Neural progenitor cell (in vitro differentiated cells): ENCODE measurements at regions not wholly inside any gene's neighbourhood (a gene's known extent, or its start where the extent isn't known, plus 50 kb on each side); places are given as distances from the start of the nearest gene placed in this dataset.

Experiments used
- DNase-seq: peaks from one replicate; pipeline ENCODE4 v3.0.0-alpha.2; 2016; ENCODE audit warnings: low spot score
- H2AFZ ChIP-seq: fragments of 200-600 bp; sonication (generic); replicated peaks from 2 replicates; pipeline ENCODE4 v1.6.1; 2016; ENCODE audit warnings: antibody characterized with exemption
- H3F3A ChIP-seq: fragments of 200-600 bp; sonication (generic); 2 replicates; pipeline ENCODE4 v1.6.1; 2016; ENCODE audit warnings: antibody characterized with exemption, low read depth
- H3K27ac ChIP-seq: fragments of 200-600 bp; sonication (generic); 2 replicates; pipeline ENCODE4 v1.5.1; 2016; ENCODE audit warnings: mild to moderate bottlenecking
- H3K27me3 ChIP-seq: fragments of 200-600 bp; sonication (generic); 2 replicates; pipeline ENCODE4 v1.6.1; 2016; ENCODE audit warnings: mild to moderate bottlenecking, moderate library complexity
- H3K36me3 ChIP-seq: fragments of 200-600 bp; sonication (generic); 2 replicates; pipeline ENCODE4 v1.5.1; 2016
- H3K4me1 ChIP-seq: fragments of 200-600 bp; sonication (generic); 2 replicates; pipeline ENCODE4 v1.6.1; 2016; ENCODE audit warnings: mixed run types
- H3K4me2 ChIP-seq: fragments of 200-600 bp; sonication (generic); 2 replicates; pipeline ENCODE4 v1.6.1; 2016
- H3K4me3 ChIP-seq: fragments of 200-600 bp; sonication (generic); 2 replicates; pipeline ENCODE4 v1.5.1; 2016
- H3K79me2 ChIP-seq: fragments of 200-600 bp; sonication (generic); 2 replicates; pipeline ENCODE4 v1.6.1; 2016; ENCODE audit warnings: low read depth
- H3K9ac ChIP-seq: fragments of 200-600 bp; sonication (generic); 2 replicates; pipeline ENCODE4 v1.6.1; 2016
- H3K9me3 ChIP-seq: fragments of 200-600 bp; sonication (generic); 2 replicates; pipeline ENCODE4 v1.5.1; 2016; ENCODE audit warnings: low read depth
- H4K20me1 ChIP-seq: fragments of 200-600 bp; sonication (generic); 2 replicates; pipeline ENCODE4 v1.6.1; 2016; ENCODE audit warnings: low read depth
- H3K27ac Mint-ChIP-seq: 3 replicates; pipeline ENCODE4 v1.8.0; 2021; ENCODE audit warnings: mixed read lengths
- H3K27me3 Mint-ChIP-seq: 2 replicates; pipeline ENCODE4 v1.8.0; 2022; ENCODE audit warnings: low read depth, mild to moderate bottlenecking, inconsistent platforms, moderate library complexity, mixed read lengths; ENCODE audit not compliant: insufficient read depth
- H3K36me3 Mint-ChIP-seq: 3 replicates; pipeline ENCODE4 v1.8.0; 2021; ENCODE audit warnings: mixed read lengths
- H3K4me1 Mint-ChIP-seq: 3 replicates; pipeline ENCODE4 v1.8.0; 2021; ENCODE audit warnings: mixed read lengths
- H3K4me3 Mint-ChIP-seq: 3 replicates; pipeline ENCODE4 v1.8.0; 2021; ENCODE audit warnings: mild to moderate bottlenecking, moderate library complexity, mixed read lengths
- H3K9me3 Mint-ChIP-seq: 3 replicates; pipeline ENCODE4 v1.8.0; 2020; ENCODE audit warnings: mixed read lengths
- CTCF ChIP-seq: fragments of 200-600 bp; sonication (generic); IDR thresholded peaks from 2 replicates; pipeline ENCODE4 v1.5.1; 2017; ENCODE audit warnings: antibody characterized with exemption, mild to moderate bottlenecking
- EZH2 ChIP-seq: fragments of 200-600 bp; sonication (generic); IDR thresholded peaks from 2 replicates; pipeline ENCODE4 v1.6.1; 2017; ENCODE audit warnings: antibody characterized with exemption, mild to moderate bottlenecking, moderate library complexity
- EZH2phosphoT487 ChIP-seq: fragments of 200-600 bp; sonication (generic); IDR thresholded peaks from 2 replicates; pipeline ENCODE4 v1.6.1; 2017; ENCODE audit warnings: antibody characterized with exemption

GRCh38 chr3:96705895-96706294 lies 108.5 kb upstream of the EPHA6 start:
- Histone ChIP-seq H3K9ac (no peak overlapping the region), H2AFZ (no peak overlapping the region), H3K4me3 (no peak overlapping the region), H4K20me1 (no peaks in the 10 kb centered on the region), H3K79me2 (no peaks in the 10 kb centered on the region), H3K27ac (no peak overlapping the region), H3F3A (no peaks in the 10 kb centered on the region), H3K9me3 (no peaks in the 10 kb centered on the region), H3K4me1 (no peaks in the 10 kb centered on the region), H3K4me2 (no peak overlapping the region), H3K36me3 (no peaks in the 10 kb centered on the region), H3K27me3 (no peaks in the 10 kb centered on the region)
- TF ChIP-seq EZH2phosphoT487 (no peak), CTCF (no peak), EZH2 (no peak)
- Mint-ChIP-seq H3K36me3 (no peaks in the 10 kb centered on the region), H3K27me3 (peaks cover 2% of the 10 kb centered on the region), H3K4me3 (no peak overlapping the region), H3K27ac (no peak overlapping the region), H3K9me3 (peaks cover 3% of the 10 kb centered on the region), H3K4me1 (no peaks in the 10 kb centered on the region)
- no peak for DNase-seq

- H3K9me3 Mint-ChIP-seq, result peaks cover 3% of the 10 kb centered on the region
- Histone ChIP-seq H3K27ac (no peak overlapping the region), H3K4me2 (no peak overlapping the region), H3K9ac (no peak overlapping the region), H3F3A (no peaks in the 10 kb centered on the region), H3K27me3 (no peaks in the 10 kb centered on the region), H3K36me3 (no peaks in the 10 kb centered on the region), H3K9me3 (no peaks in the 10 kb centered on the region), H2AFZ (no peak overlapping the region), H3K79me2 (no peaks in the 10 kb centered on the region), H3K4me1 (no peaks in the 10 kb centered on the region), H4K20me1 (no peaks in the 10 kb centered on the region), H3K4me3 (no peak overlapping the region)
- peaks cover 2% of the 10 kb centered on the region for H3K27me3 Mint-ChIP-seq
- no peak overlapping the region for H3K4me3 Mint-ChIP-seq
- TF ChIP-seq EZH2phosphoT487 (no peak), CTCF (no peak), EZH2 (no peak)
- no peak for DNase-seq
- H3K36me3 Mint-ChIP-seq, result no peaks in the 10 kb centered on the region
- no peaks in the 10 kb centered on the region for H3K4me1 Mint-ChIP-seq
- no peak overlapping the region for H3K27ac Mint-ChIP-seq
Observed at GRCh38 chr3:96706509-96706908, 107.9 kb upstream of the EPHA6 start.

- H3K4me3 Mint-ChIP-seq, result no peak overlapping the region
- Histone ChIP-seq H3F3A (no peaks in the 10 kb centered on the region), H3K79me2 (no peaks in the 10 kb centered on the region), H2AFZ (no peak overlapping the region), H3K9ac (no peak overlapping the region), H3K4me3 (no peak overlapping the region), H3K27ac (no peak overlapping the region), H3K4me2 (no peak overlapping the region), H4K20me1 (no peaks in the 10 kb centered on the region), H3K36me3 (no peaks in the 10 kb centered on the region), H3K4me1 (no peaks in the 10 kb centered on the region), H3K9me3 (no peaks in the 10 kb centered on the region), H3K27me3 (no peaks in the 10 kb centered on the region)
- H3K36me3 Mint-ChIP-seq, result no peaks in the 10 kb centered on the region
- no peaks in the 10 kb centered on the region for H3K9me3 Mint-ChIP-seq
- no peaks in the 10 kb centered on the region for H3K4me1 Mint-ChIP-seq
- H3K27me3 Mint-ChIP-seq, result peaks cover 2% of the 10 kb centered on the region
- no peak for DNase-seq
- H3K27ac Mint-ChIP-seq, result no peak overlapping the region
- TF ChIP-seq EZH2phosphoT487 (no peak), CTCF (no peak), EZH2 (no peak)
Observed at GRCh38 chr3:96711816-96712215, 102.6 kb upstream of the EPHA6 start.

GRCh38 chr3:96712792-96713191 lies 101.6 kb upstream of the EPHA6 start:
- H3K27ac ChIP-seq, result no peak overlapping the region
- H3K4me3 ChIP-seq, result no peak overlapping the region
- DNase-seq, result no peak
- H3K9me3 ChIP-seq, result no peaks in the 10 kb centered on the region
- H3K4me2 ChIP-seq, result no peak overlapping the region
- no peaks in the 10 kb centered on the region for H3K27me3 ChIP-seq
- H4K20me1 ChIP-seq, result no peaks in the 10 kb centered on the region
- Mint-ChIP-seq H3K4me1 (no peaks in the 10 kb centered on the region), H3K27ac (no peak overlapping the region), H3K27me3 (peaks cover 2% of the 10 kb centered on the region), H3K9me3 (no peaks in the 10 kb centered on the region), H3K4me3 (no peak overlapping the region), H3K36me3 (no peaks in the 10 kb centered on the region)
- no peaks in the 10 kb centered on the region for H3K36me3 ChIP-seq
- no peaks in the 10 kb centered on the region for H3K4me1 ChIP-seq
- no peak overlapping the region for H3K9ac ChIP-seq
- H3K79me2 ChIP-seq, result no peaks in the 10 kb centered on the region
- H2AFZ ChIP-seq, result no peak overlapping the region
- H3F3A ChIP-seq, result no peaks in the 10 kb centered on the region
- TF ChIP-seq EZH2 (no peak), EZH2phosphoT487 (no peak), CTCF (no peak)
